Upper lobe of right lung (tissue), 1 donor: ENCODE measurements at regions not wholly inside any gene's neighbourhood (a gene's known extent, or its start where the extent isn't known, plus 50 kb on each side); places are given as distances from the start of the nearest gene placed in this dataset.

ENCODE experiments used
- ATAC-seq: fragments of 200-7000 bp; cut with Tn5 transposase; one replicate; pipeline ENCODE4 v1.9.1; 2020; ENCODE audit warnings: mild to moderate bottlenecking, moderate library complexity
- DNase-seq: peaks from one replicate; pipeline ENCODE4 v3.0.0-alpha.2; 2020
- H3K27ac ChIP-seq: fragments of 200-600 bp; one replicate; pipeline ENCODE4 v1.8.0; 2022
- H3K27me3 ChIP-seq: fragments of 200-600 bp; one replicate; pipeline ENCODE4 v1.8.0; 2022; ENCODE audit warnings: mild to moderate bottlenecking
- H3K36me3 ChIP-seq: fragments of 200-600 bp; one replicate; pipeline ENCODE4 v1.8.0; 2022
- H3K4me1 ChIP-seq: fragments of 200-600 bp; one replicate; pipeline ENCODE4 v1.8.0; 2022
- H3K4me3 ChIP-seq: fragments of 200-600 bp; one replicate; pipeline ENCODE4 v1.8.0; 2022; ENCODE audit warnings: mild to moderate bottlenecking
- H3K9me3 ChIP-seq: fragments of 200-600 bp; one replicate; pipeline ENCODE4 v1.8.0; 2022
- intact Hi-C: fragments of 100-400 bp; cut with DNase I; formaldehyde crosslinking; loops from one replicate; pipeline ENCODE4 v1.11.0; 2022
- TF ChIP-seq, protein P1 (sequence below): fragments of 200-600 bp; IDR thresholded peaks from one replicate; pipeline ENCODE4 v1.8.0; 2022; ENCODE audit warnings: antibody characterized with exemption
- donor health status: DM: no; HTN: yes; CAD: no; lungs with severe emphysema.

DNA sequence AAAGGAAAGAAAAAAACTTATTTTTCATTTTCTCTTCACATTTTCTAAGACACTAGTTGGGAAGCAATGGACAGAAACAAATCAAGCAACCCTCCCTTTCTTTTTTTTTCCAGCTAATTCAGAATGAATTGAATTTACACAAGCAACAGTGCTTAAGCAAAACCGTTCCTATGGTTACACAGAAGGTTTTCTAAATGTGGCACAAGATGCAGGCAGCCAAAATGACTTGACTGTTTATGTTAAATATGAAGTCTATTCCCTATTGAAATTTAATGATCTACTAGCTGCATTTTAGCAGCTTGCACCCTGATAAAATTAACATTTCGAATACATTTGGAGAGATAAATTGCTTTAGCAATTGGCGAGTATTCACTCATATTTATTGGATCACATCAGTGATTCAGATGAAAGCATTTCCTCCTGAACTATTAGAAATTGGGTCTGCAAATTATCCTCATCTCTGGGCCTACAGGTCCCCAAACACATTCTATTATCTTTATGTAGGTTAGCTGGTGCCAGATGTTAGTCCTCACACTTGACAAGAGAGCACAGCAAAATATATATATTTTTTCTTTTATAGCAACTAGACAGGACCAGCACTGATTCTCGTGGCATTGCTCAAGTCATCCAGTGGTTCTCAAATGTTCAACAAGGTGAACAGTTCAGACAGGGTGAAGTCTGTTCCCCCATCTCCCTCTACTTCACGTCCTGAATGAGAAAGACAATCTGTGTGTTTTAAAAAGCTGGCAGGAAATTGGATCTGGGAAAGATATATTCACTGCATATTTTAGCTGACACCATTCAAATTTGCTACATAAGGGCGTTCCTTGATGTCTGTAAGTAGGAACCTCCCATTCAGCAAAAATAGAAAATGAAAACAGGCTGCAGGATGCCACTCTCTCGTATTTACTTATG lies 463.6 kb upstream of the KCNMB2 start:
- H3K27ac ChIP-seq: no peak overlapping the region
- no peaks in the 10 kb centered on the region for H3K9me3 ChIP-seq
- DNase-seq (no peak), ATAC-seq (no peak)
- H3K4me1 ChIP-seq: no peaks in the 10 kb centered on the region
- intact Hi-C loops: no loop called here
- TF ChIP-seq, protein P1, sequence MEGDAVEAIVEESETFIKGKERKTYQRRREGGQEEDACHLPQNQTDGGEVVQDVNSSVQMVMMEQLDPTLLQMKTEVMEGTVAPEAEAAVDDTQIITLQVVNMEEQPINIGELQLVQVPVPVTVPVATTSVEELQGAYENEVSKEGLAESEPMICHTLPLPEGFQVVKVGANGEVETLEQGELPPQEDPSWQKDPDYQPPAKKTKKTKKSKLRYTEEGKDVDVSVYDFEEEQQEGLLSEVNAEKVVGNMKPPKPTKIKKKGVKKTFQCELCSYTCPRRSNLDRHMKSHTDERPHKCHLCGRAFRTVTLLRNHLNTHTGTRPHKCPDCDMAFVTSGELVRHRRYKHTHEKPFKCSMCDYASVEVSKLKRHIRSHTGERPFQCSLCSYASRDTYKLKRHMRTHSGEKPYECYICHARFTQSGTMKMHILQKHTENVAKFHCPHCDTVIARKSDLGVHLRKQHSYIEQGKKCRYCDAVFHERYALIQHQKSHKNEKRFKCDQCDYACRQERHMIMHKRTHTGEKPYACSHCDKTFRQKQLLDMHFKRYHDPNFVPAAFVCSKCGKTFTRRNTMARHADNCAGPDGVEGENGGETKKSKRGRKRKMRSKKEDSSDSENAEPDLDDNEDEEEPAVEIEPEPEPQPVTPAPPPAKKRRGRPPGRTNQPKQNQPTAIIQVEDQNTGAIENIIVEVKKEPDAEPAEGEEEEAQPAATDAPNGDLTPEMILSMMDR: no peak
- H3K27me3 ChIP-seq: no peaks in the 10 kb centered on the region
- H3K4me3 ChIP-seq: no peak overlapping the region
- H3K36me3 ChIP-seq: no peaks in the 10 kb centered on the region

DNA sequence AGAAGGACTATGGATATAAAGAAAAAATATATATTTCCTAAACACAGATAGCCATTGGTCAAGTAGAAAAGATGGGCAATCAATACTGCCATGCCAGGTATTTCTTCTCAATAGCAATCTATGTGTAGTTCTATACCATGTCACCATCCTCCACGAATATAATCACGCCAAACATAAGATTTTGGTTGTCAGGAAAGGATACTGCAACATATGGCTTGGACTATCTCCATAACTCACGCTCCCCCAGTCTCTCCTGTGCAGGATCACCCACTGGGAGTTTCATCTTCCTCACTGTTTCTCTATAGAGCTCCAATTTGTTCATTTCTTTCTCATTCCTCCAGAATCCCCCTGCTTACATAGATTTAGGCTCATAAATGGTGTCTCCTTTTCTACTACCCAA lies 462.9 kb upstream of the KCNMB2 start:
- Histone ChIP-seq H3K27ac (no peak overlapping the region), H3K36me3 (no peaks in the 10 kb centered on the region), H3K4me1 (no peaks in the 10 kb centered on the region), H3K9me3 (no peaks in the 10 kb centered on the region), H3K27me3 (no peaks in the 10 kb centered on the region), H3K4me3 (no peak overlapping the region)
- TF ChIP-seq, protein P1: no peak
- intact Hi-C loops: no loop called here
- DNase-seq (no peak), ATAC-seq (no peak)

DNA sequence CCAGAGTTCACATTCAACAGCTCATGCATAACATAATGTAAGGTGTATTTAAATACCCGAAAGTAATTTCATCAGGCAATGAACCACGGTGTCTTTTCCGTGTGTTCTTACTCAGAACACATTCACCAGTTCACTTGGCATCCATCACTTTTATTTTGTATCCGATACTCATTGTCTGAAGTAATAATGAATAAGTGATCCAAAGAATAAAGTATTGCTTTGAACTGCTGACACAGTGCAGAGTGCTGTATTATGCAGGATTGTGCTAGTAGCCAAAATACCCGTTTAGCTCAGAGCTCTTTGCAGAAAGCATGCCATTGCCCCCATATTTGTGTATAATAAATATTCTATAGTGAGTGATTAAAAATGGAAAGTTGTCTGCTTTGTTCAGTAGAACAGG lies 460.9 kb upstream of the KCNMB2 start:
- intact Hi-C loops: no loop called here
- H3K4me1 ChIP-seq: peaks cover 10% of the 10 kb centered on the region
- TF ChIP-seq, protein P1: no peak
- no peak for DNase-seq
- H3K27me3 ChIP-seq: no peaks in the 10 kb centered on the region
- H3K27ac ChIP-seq: no peak overlapping the region
- H3K9me3 ChIP-seq: no peaks in the 10 kb centered on the region
- no peaks in the 10 kb centered on the region for H3K36me3 ChIP-seq
- ATAC-seq: no peak
- H3K4me3 ChIP-seq: no peak overlapping the region

DNA sequence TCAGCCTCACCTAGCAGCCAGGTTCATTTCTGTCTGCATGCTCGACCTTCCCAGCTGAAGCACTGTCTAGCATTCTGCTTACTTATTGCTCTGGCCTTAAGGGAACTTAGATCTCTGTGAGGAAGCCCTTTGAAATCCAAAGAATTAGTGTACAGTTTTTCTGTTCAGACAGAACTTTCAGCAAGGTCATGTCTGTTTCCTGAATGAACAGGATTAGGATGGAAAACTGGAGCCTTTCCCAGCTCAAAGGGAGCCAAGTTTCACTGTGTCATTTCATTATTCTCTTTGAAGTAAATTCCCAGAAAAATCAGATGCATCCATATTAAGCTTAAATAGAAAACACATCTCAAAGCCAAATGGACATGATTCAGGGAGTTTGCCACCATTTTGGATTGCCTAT lies 457.3 kb upstream of the KCNMB2 start:
- Histone ChIP-seq H3K4me3 (no peak overlapping the region), H3K27me3 (no peaks in the 10 kb centered on the region), H3K4me1 (peaks cover 13% of the 10 kb centered on the region), H3K36me3 (no peaks in the 10 kb centered on the region), H3K9me3 (no peaks in the 10 kb centered on the region), H3K27ac (no peak overlapping the region)
- TF ChIP-seq, protein P1: no peak
- intact Hi-C loops: no loop called here
- DNase-seq: no peak
- ATAC-seq: no peak

DNA sequence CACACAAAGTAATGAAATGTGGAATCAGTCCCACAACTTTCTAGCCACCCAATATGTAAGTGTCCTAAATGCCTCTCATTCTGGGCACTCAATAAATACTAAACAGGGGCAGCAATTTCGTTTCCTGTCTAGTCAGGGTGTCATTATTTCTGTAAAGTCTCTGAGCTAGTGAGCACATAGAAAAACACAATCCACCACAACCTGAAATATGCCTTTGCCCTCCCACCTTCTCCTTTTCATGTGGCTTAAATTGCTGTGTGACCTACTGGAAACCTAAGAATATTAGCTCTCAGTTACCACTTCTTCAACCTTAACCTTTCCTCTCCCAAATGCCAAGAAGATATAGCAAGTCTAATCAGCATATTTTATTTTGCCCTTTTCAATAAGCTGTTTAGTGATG lies 456.3 kb upstream of the KCNMB2 start:
- Histone ChIP-seq H3K4me1 (peaks cover 19% of the 10 kb centered on the region), H3K27ac (no peak overlapping the region), H3K36me3 (no peaks in the 10 kb centered on the region), H3K4me3 (no peak overlapping the region), H3K9me3 (no peaks in the 10 kb centered on the region), H3K27me3 (no peaks in the 10 kb centered on the region)
- intact Hi-C loops: no loop called here
- TF ChIP-seq, protein P1: no peak
- ATAC-seq: no peak
- DNase-seq: no peak
